HT-29 (cell line): ENCODE measurements at regions not wholly inside any gene's neighbourhood (a gene's known extent, or its start where the extent isn't known, plus 50 kb on each side); places are given as distances from the start of the nearest gene placed in this dataset.
"Not testable (repeated sequence)": the region's sequence is repeated elsewhere in the genome, so short reads cannot be mapped to it uniquely, and the experiment has no call there.

Experiments used
- DNase-seq: peaks from one replicate; pipeline ENCODE4 v3.0.0-alpha.2; 2015; ENCODE audit warnings: low spot score

DNA sequence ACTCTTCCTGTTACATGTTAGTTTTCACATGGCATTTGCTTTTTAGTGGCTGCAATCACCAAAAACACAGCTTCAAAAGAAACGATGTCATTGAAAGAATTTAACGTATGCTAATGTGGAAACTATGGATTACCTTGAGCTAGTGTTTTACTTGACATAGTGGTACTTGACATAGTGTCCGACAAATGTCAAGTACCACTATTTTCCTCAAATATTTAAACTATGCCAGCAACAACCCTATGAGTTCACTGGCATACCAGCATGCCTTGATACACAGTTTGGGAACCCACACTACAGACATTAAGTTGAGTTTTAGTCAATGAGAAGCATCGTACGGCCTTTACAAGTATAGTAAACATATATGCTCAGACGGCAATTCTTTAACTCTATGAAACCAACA lies 560.3 kb downstream of the GALC start:
- DNase-seq: no peak

GRCh38 chr14:87430810-87431209 lies 562.2 kb downstream of the GALC start:
- DNase-seq: no peak

DNA sequence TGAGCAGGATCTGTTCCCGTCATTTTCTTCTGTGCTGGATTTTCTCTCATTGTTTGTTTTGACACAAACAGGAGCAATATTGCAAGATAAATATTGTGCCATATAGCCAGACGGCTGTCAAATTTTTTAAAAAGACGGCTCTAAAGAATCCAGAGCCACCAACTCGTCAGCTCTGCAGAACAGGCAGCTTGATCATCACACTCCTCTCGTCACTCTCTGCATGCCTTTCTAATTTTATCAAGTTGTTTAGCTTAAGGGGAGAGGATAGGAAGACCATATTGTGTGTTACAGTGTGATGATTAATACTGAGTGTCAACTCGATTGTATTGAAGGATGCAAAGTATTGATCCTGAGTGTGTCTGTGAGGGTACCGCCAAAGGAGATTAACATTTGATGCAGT lies 562.8 kb downstream of the GALC start:
- no peak for DNase-seq

- no peak for DNase-seq
Measured at GRCh38 chr14:87419925-87420324, 573.1 kb downstream of the GALC start.

DNA sequence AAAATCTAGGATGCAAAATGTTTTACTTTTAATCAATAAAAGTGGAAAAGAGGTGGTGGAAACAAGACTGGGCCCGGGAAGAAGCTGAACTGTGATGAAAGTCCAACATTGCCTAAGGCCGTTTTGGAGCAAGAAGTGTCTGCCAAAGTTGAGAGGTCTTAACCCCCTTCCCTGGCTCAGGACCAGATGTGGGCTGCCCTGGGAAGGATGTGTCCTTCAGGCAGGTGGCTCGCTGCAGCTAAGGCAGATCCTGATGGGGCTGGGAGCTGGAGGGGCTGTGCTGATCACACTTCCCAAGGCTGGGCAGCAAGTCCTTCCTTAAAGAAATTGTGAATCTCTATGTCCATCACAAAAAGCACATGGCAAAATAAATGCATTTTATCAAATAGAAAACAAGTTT lies 581.6 kb downstream of the GALC start:
- no peak for DNase-seq

DNA sequence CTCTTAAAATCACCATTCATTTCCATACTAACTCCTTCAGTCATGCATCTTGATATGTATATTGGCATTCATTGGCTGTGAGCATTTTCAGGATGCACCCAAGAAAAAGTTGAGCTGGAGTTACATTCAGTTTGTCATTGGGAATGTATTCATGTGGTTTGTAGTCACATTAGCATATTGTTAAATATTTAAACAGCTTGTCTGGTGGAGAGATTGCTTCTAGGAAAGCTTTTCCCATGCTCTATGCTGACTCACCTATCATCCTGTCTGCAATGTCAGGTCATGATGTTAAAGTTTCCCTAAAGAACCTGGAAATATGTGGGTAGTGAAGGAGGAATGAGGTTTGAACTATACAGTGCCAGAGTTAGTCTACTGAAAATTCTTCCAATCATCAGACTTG lies 583.6 kb downstream of the GALC start:
- DNase-seq: no peak

DNA sequence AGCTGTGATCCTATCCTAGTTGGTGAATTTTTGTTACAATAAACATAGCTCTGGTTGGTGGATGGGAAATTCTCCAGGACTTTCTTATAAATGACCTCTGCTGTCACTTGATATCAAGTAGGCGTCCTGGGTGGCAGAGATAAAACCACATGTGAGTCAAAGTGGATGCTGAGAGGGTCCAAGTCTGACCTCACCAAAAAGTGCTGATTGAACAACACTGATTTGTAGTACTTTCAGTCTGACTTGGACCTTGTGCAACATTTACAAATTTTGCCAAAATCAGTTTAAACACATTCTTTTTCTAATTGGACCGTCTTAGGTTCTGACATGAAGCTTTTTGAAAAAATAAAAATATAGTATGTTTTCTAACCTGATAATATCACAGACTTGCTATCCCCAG lies 585.6 kb downstream of the GALC start:
- DNase-seq: no peak

- DNase-seq: no peak
Measured at GRCh38 chr14:87405563-87405962, 587.4 kb downstream of the GALC start.

DNA sequence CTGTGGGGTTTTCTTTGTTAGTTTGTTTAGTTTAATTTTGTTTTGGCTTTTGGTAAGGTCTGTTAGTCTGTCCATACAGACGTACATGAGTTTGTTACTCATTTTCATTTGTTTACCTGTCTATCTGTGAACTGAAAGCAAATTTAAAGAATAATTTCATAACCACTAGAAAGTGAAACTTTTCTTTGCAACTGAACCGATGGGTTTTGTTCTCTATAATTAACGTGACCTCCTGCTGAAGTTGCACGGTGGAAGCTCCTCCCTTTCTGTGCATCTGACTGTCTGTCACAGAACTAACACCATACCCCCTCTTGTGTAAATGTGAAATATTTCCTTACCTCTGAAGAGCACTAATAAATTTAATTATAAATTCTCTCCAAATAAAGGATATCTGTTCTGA lies 595.5 kb downstream of the GALC start:
- no peak for DNase-seq

DNA sequence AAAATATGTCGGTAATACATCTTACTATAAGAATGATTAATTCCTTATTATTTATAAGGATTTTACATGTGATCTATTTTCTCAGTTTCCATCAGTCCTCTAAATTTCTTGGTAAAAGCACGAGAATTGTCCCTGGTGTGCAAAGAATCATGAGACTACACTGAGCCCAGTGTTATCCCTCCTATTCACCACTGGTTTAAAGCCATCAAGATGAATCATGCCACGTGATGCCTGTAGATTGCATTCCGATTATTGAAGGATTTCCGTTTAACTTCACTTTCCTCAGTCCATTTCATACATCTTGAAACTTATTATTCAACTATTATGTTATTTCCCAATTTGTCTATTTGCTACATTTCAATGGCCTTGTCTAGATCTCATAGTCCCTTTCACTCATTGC lies 601.9 kb downstream of the GALC start:
- DNase-seq: no peak

- DNase-seq: no peak
Measured at GRCh38 chr14:87388946-87389345, 604.0 kb downstream of the GALC start.

GRCh38 chr14:87387806-87388205 lies 605.2 kb downstream of the GALC start:
- DNase-seq: no peak

GRCh38 chr14:87386524-87386923 lies 606.5 kb downstream of the GALC start:
- no peak for DNase-seq

- DNase-seq: no peak
Measured at GRCh38 chr14:87380054-87380453, 612.9 kb downstream of the GALC start.

DNA sequence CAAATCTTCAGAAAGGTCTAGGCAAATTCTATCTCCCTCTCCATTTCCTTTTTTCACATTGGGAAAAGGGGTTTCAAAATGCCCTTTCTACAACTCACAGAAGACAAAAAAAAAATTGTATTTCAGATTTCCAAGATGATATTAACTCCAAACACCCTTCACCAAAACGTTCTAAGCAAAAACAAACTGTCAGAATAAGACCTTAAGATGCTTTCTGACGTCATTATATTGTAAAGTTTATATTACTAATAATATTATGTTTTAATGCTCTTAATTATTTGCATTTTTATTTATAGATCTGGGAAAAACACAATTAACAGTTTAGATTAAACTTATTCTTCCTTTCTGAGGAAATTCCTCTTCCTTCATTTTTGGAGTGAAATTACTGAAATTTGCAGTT lies 624.2 kb downstream of the GALC start:
- no peak for DNase-seq

DNA sequence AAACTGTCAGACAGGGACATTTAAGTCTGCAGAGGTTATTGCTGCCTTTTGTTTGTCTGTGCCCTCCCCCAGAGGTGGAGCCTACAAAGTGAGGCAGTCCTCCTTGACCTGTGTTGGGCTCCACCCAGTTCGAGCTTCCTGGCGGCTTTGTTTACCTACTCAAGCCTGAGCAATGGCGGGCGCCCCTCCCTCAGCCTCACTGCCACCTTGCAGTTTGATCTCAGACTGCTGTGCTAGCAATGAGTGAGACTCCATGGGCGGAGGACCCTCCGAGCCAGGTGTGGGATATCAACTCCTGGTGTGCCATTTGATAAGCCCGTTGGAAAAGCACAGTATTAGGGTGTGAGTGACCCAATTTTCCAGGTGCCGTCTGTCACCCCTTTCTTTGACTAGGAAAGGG lies 632.7 kb downstream of the GALC start:
- DNase-seq: not testable (repeated sequence)

DNA sequence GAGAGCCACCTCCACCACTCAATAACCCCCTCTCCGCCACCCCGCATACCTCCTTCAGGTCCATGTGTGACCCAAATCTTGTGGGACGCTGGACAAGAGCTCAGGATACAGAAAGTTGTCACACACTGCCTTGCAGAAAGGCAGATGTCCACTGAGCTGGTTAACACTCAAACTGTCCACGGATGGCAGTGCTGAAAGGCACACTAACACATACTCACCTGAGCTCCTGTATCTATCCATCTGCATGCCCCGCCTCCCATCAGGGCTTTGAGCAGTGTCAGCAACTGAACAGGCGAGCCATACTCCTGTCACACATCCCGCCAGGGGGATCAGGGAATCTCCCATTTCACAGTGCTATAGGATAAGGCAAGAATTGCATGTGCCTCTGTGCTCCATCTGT lies 642.0 kb downstream of the GALC start:
- no peak for DNase-seq

- no peak for DNase-seq
Measured at GRCh38 chr14:87349921-87350320, 643.1 kb downstream of the GALC start.

DNA sequence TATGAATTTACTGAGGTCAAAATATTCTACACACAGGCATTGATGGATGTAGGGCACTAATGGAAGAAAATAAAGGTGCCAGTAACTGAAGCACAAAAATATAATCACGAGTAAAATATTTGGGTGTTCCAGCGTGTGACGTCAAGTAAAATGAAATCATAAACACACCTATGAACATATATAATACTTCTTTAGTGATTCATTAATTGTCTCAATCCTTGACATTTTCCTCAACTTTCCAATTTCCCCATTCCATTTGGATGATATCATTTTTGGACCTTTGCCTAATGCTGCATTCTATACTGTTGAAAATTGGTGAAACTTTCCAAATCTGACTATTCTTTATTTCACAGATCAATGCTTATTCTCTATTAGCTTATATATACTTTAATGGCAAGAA lies 649.3 kb downstream of the GALC start:
- DNase-seq: no peak

GRCh38 chr14:87334997-87335685 lies 657.8 kb downstream of the GALC start:
- no peak for DNase-seq

GRCh38 chr14:87331991-87332390 lies 661.0 kb downstream of the GALC start:
- no peak for DNase-seq

DNA sequence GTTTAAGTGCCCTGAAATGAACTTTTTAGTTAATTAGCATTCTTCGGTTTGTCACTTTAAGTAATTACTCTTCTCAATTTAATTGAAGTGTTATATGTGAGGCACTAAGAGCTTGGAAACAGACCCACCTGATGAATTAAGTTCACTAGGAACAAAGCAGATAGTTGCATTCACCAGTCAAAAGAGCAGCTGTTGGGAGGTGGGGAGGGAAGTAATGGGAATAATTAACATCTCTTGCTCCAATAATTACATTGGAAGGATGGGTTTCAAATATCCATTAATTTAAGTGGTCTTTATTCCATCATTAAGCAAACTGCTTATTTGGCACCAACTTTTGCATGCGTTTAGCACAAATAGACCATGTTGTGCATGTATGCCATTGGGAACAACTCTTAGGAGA lies 667.2 kb downstream of the GALC start:
- DNase-seq: no peak

DNA sequence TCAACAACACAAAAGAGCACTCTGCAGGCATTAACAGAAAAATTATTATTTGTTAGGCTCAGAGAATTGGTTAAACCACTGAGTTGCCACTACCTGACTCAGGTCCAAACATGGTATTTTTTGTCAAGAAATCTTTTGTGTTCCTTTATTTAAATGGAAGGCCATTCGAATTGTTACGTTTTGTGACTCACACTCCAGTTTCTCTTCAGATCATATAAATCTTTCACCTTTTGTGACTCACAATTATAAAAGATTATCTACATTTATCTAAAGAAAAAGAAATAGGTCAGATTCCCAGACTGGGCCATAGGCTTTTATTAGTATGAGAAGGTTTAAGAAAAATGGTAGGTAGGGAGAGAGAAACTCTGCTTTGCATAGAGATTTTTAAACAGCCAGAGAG lies 669.8 kb downstream of the GALC start:
- DNase-seq: no peak

DNA sequence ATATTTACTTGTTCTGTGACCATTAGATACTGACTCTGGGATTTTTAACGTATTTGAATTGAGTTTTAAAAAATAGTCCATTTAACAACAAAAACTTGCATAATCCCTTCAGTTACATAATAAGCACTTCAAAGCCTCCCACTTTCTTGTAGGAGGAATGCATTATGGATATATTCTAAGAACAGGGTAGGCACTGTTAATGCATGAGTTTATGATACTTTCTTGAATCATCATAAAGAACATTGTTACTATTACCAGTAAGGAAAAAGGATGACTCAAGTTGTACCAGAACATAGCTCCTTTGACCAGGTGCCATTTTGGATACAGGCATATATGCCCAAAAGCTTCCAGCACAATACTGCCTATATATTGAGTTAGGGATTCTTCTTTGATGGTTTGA lies 671.4 kb downstream of the GALC start:
- no peak for DNase-seq

DNA sequence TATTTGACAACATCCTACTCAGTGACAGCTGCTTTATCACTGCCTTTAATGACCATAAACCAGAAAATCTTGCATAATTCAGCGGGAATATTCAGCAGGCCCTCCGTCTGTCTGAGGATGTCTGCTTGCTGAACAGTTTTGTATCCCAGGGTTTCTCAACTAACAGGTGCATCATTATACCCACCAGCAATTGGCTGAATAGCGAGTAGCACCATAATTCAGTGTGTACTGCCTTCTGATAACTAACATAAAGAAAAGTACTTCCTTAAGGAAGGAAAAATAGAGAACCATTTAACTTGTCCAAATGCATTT lies 680.1 kb downstream of the GALC start:
- no peak for DNase-seq
